HuH-7 (cell line): ENCODE measurements at regions not wholly inside any gene's neighbourhood (a gene's known extent, or its start where the extent isn't known, plus 50 kb on each side); places are given as distances from the start of the nearest gene placed in this dataset.

Source experiments
- DNase-seq: peaks from one replicate; pipeline ENCODE4 v3.0.0; 2011; ENCODE audit warnings: low spot score

DNA sequence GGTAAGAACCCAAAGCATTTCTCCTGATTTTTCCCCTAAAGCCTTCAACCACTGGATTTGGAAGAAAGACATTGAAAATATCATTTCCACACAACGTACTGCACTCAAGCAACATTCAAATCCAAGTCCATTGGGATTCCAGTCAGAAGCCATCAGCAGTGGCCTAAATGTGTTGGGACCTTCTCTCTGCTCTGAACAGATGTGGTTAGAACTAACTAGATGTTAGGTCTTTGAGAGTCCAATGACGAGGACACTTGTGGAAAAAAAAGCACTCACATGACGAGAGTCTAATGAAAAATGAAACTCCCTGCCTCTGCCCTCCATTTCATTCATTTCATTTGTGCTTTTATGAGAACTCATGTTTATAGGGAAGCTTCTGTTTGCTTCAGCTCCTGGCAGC is 382.3 kb downstream of the SIPA1L2 start:
- no peak for DNase-seq

- DNase-seq = no peak
Observed at GRCh38 chr1:232244426-232244825, 385.5 kb downstream of the SIPA1L2 start.

- no peak for DNase-seq
Observed at GRCh38 chr1:232239998-232240397, 389.9 kb downstream of the SIPA1L2 start.

DNA sequence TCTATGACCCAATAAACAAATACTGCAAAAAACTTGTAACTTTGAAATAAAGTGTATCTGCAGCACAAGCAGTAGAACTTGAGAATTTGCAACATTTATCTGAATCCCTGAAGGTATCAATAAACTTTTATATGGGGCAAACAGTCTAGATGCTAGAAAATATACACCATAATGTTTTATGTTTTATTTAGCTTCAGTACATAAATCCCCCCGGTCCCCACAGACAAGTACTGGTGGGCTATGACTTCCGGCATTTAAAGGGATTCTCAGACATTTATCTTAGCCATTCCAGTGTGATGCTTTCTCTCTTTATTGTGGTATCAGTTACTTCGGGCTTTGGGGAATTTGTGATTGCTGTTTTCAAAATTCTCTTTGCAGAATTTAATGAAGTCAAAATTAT is 390.4 kb downstream of the SIPA1L2 start:
- no peak for DNase-seq

DNA sequence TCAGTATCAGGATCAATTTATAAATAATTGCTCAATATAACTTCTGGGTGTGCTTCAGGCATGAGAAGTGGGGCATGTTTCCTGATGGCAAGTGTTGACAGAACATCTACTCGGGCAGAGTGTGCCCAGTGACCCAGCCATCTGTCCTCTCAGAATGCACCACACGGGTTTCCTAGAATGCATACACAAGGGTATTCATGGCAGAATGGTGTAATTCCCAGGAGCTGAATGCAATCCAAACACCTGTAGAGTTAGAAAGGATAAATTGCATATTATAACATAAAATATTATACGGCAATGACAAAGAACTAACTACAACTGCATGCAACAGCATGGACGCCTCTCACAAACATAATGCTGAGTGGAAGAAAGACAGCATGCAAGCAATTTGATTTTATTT is 391.9 kb downstream of the SIPA1L2 start:
- DNase-seq = no peak

- DNase-seq = no peak
Observed at GRCh38 chr1:232227306-232227705, 402.6 kb downstream of the SIPA1L2 start.

DNA sequence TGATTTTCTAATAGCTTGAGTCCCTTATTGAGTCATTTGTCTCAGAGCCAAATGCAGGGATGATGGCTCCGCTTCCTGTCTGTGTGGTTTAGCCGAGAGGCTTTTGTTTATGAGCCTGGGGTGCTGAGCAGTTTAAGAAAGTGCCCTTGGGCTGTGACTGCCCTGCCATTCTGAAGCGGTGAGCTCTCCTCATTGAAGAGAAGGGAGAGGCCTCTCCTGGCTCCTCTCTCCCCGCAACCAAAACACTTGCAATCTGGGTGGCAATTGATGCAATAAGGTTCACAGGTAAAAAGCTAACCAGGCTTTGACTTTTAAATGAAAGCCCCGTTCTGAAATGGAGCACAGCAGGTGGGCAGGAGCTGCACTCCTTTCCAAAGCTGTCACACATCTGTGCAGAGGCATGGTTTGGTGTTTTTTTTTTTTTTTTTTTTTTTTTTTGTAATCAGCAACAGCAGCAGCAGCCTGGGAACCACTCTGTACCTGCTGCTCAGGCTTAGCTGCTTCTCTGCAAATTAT is 403.7 kb downstream of the SIPA1L2 start:
- DNase-seq = no peak

DNA sequence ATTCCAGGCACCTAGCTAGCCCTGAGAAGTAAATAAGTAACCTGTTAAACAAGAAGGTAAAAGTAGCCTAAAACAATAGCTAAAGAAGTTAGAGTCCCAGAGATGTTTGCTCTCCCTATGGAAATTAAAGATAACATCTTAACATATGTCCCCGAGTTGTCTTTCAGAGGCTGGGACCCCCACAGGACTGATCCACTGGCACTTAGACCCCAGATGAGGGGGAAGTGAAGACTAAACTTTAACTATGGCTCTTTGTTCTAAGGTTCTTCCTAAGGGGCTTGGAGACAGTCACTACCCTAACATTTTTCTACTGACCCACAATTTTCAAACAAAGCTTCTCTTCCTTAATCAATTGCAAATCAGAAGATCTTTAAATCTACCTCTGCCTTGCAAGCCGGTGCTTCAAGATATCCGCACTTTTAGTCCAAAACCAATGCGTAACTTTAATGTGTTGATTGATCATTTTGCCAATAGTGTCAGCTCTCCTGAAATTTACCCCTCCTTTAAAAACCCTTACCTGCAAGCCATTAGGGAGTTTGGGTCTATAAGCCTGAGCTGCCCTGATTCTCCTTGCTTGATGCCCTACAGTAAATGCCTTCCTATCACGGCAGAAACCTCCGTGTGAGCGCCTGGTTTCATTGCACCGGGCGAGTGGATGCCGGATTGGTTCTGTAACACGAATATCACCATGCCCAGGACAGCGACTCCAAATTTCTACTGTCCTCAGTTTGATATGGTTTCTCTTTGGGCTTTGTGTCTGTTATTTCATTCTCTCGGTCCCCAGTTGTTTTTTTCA is 404.4 kb downstream of the SIPA1L2 start:
- no peak for DNase-seq

DNA sequence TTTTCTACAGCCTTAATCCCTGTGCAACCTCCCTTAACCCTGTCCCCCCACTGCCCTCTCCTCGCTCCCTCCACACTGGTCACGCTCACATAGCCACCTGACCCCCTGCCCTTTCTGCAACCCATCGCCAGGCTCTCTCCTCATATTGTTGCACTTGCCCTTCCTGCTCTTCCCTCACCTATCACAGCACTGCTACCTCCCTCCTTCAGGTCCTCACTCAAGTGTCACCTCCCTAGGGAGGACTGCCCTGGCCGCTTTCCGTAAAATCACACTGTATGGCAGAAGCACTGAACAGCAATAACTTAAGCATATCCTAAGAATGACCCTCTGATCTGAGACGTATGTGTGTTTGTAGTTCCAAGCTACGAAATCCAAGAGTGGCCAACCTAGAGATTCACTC is 406.0 kb downstream of the SIPA1L2 start:
- no peak for DNase-seq

DNA sequence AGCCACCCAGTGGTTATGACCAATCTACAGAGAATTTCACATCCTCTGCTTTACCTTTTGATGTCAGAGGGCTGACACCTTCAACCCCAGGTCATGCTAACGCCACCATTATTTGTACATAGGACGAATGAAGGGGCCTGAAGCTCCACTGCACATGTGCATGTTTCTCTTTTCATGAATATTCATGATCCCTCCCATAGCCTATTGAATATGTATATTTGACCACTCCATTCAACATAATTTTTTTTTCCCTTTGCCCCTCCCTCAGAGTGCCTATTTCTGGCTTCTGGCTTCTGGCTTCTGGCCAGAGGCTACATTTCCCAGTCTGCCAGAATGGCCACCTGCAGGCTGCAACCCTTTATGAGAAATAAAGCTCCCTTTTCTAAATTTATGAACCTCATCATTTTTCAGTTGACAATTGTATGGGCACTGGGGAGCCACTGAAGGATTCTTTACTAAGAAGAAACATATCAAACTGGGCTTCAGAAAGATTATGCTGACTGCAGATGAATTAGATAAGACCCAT is 406.7 kb downstream of the SIPA1L2 start:
- DNase-seq = no peak

- no peak for DNase-seq
Observed at GRCh38 chr1:232222614-232223013, 407.3 kb downstream of the SIPA1L2 start.

DNA sequence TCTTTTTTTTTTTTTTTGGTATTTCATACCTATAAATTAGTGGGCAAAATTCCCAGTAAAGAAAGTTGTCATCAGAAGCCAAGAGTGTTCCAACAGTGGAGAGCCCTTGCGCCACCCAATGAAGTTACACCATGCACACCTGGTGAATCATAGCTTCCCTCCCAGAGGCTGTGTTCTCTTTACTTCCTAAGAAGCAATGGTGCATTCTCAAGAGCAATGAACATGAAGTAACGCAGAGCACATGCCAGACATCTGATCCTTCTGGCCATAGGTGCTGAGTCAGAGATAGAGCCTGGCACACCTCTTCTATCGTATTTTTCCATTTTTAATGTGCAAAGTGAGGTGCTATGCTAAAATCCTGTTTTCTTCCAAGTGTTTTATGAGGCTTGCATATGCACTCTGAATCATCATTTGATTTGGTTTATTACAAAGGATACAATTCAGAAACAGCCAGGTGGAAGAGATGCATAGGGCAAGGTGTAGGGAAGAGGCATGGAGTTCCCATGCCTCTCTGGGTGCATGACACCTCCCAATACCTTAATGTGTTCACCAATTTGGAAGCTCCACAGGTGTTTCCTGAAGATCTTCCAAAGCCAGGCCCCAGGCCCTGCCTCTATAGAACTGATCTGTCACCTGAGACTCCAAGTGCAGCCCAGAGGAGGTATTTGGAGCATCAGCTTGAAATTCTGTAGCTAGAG is 408.0 kb downstream of the SIPA1L2 start:
- no peak for DNase-seq

DNA sequence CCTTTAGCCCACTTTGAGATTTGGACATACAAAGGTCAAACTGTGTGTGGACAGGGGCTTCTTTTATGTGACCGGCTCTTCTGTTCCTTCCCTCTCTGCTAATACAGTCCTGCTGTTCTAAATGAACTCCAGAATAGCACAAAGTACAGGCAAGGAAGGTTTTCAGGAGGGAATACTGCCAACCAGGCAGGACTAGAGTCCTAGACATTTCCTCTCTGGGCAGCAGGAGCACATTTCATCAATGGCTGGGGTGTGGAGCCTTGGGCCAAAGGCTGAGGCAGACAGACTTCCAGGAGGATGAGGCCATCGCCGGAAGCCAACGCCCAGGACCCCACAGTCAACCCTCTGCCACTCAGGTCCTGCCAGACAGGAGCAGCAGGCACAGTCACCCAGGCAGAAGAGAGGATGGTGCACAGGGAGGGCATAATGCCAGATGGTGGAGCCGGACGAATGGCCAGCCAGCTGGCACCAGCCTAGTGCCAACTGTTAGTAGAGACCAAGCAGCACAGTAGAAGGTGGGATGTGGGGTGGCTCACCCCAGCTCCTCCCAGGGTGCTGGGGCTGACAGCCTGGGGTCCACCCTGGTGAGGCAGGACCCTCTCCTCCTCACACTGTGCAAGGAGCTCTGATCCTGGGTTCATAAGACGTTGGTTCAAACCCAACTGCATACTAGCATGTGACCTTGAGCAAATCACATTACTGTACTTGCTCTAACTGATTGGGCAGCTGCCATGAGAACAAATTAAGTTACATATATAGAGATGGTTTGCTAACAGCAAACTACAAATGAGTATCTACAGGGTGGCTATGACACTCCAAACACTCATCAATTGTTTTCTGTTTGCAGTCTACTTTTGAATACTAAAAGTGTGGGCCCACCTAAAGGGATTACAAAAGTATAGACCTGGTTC is 410.7 kb downstream of the SIPA1L2 start:
- DNase-seq = no peak

- no peak for DNase-seq
Observed at GRCh38 chr1:232213928-232214327, 416.0 kb downstream of the SIPA1L2 start.

GRCh38 chr1:232212253-232212652 is 417.7 kb downstream of the SIPA1L2 start:
- DNase-seq = no peak

GRCh38 chr1:232211149-232211548 is 418.8 kb downstream of the SIPA1L2 start:
- DNase-seq = peak; percentile 34

- no peak for DNase-seq
Observed at GRCh38 chr1:232209357-232209756, 420.6 kb downstream of the SIPA1L2 start.

DNA sequence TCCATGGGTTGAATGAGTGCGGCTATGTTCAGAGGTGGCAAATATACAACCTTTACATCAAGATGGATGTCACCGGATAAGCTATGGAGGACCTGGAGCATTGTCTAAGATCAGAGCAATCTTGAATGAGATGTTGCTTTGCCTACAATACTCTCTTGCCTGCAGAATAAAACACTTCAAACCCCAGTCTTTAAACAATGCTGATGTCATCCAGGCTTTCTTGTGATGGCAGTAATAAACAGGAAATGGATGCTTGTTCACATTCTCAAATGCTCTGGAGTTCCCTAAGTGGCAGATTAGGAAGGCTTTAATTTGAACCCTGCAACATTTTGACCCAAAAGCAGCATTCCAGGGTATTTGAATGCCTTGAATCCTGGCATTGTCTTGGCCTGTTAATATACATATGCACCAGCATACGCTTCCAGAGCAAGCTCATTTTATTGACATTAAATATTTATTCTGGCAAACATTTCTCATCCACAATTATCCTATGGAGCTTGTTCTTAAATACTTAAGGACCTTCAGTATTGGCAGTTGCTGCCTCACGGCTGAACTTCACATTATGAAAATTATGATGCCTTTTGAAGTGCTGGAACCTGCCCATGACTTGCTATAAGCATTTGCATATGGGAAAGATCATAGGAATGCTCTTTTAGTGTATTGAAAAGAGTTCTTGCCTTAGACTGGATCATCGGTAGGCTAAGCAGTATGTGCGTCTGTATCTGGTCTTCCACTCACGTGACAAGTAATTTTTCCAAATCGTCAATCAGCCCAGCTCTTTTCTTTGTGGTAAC is 422.7 kb downstream of the SIPA1L2 start:
- no peak for DNase-seq

- no peak for DNase-seq
Observed at GRCh38 chr1:232204269-232204668, 425.7 kb downstream of the SIPA1L2 start.

GRCh38 chr1:232201024-232201423 is 428.9 kb downstream of the SIPA1L2 start:
- no peak for DNase-seq

GRCh38 chr1:232196042-232196441 is 433.9 kb downstream of the SIPA1L2 start:
- DNase-seq = no peak
